OCI-LY3 (cell line): ENCODE measurements at regions not wholly inside any gene's neighbourhood (a gene's known extent, or its start where the extent isn't known, plus 50 kb on each side); places are given as distances from the start of the nearest gene placed in this dataset.

Source experiments
- CTCF ChIP-seq: fragments of 200-600, 300-600 bp; sonication (generic); IDR thresholded peaks from 2 replicates; pipeline ENCODE4 v1.5.1; 2014; ENCODE audit warnings: antibody characterized with exemption, low read length, low read depth
- EZH2phosphoT487 ChIP-seq: fragments of 200-600 bp; shearing (Covaris generic); IDR thresholded peaks from 2 replicates; pipeline ENCODE4 v1.6.1; 2018; ENCODE audit warnings: antibody characterized with exemption, mixed run types, low read depth

GRCh38 chr6:33935439-33936080 is 131.8 kb upstream of the MLN start:
- no peak for TF ChIP-seq CTCF
- TF ChIP-seq EZH2phosphoT487, result no peak
